ENCODE measurements at regions not wholly inside any gene's neighbourhood (a gene's known extent, or its start where the extent isn't known, plus 50 kb on each side); places are given as distances from the start of the nearest gene placed in this dataset.

DNA sequence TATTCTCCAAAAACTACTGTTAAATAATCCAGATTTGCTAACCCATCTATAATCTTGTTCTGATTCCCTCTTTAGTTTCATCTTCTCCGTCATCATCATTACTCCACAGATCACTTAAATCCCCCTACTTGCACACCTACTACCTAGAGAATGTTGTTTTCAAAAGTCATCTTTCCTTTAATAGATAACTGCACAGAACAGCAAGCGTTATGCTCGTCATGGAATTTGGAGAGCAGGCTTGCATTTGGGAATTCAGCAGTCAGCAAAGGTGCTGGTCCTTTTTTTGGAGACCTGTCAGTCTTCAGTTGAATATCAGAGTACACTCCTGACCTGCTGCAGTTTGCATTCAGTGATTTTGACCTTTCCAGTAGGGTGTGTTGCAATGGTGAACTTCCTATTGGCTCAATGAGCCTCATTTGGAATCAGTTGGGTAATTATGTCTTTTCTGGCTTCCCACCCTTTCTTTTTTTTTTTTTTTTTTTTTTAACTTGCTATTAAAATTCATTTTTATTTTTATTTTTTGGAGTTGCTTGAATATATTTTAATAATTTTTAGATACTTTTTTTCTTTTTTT, 110.6 kb downstream of the HNRNPLL start:
- no peak overlapping the region for H3K27ac ChIP-seq
- WGBS, 2 donors (ENCODE audit: low coverage in 1 of 2), result 88 to 100% methylated on average over 1 to 3 of the region's 3 CpGs
- H3K4me3 ChIP-seq, result no peak overlapping the region
- H3K4me1 ChIP-seq, result peaks cover 0 to 27% (median 4%) of the 10 kb centered on the region in 3 donors
- H3K27me3 ChIP-seq, result no peaks in the 10 kb centered on the region
- no peaks in the 10 kb centered on the region for H3K36me3 ChIP-seq
- H3K9me3 ChIP-seq, result no peaks in the 10 kb centered on the region
- TF ChIP-seq, protein P1, sequence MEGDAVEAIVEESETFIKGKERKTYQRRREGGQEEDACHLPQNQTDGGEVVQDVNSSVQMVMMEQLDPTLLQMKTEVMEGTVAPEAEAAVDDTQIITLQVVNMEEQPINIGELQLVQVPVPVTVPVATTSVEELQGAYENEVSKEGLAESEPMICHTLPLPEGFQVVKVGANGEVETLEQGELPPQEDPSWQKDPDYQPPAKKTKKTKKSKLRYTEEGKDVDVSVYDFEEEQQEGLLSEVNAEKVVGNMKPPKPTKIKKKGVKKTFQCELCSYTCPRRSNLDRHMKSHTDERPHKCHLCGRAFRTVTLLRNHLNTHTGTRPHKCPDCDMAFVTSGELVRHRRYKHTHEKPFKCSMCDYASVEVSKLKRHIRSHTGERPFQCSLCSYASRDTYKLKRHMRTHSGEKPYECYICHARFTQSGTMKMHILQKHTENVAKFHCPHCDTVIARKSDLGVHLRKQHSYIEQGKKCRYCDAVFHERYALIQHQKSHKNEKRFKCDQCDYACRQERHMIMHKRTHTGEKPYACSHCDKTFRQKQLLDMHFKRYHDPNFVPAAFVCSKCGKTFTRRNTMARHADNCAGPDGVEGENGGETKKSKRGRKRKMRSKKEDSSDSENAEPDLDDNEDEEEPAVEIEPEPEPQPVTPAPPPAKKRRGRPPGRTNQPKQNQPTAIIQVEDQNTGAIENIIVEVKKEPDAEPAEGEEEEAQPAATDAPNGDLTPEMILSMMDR (IDR thresholded peaks at IDR 0.05), result no peak
- TF ChIP-seq EP300 (IDR thresholded peaks at IDR 0.05) (no peak), POLR2A (IDR thresholded peaks at IDR 0.05) (no peak), POLR2AphosphoS5 (IDR thresholded peaks at IDR 0.05) (no peak)
- no peak for ATAC-seq

DNA sequence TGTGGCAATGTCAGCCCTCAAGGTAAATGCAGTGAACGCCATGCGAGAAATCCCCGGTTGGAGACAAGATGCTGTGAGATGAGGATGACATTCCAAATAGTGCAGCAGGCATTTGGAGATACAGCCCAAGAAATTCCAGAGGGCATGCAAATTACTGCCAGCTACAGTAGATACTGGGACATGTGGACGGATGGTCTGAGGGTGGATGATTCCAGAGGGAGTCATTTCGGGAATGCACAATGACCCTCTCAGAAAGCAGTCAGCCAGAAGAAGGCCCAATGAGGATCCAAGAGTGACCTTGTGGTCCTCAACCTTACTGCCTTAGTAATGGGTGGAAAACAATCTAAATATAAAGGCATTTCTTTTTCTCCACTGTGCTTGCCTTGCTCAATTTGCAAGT, 111.3 kb downstream of the HNRNPLL start:
- 87 to 93% methylated on average over 5 of the region's 5 CpGs for WGBS, 2 donors (ENCODE audit: low coverage in 1 of 2)

DNA sequence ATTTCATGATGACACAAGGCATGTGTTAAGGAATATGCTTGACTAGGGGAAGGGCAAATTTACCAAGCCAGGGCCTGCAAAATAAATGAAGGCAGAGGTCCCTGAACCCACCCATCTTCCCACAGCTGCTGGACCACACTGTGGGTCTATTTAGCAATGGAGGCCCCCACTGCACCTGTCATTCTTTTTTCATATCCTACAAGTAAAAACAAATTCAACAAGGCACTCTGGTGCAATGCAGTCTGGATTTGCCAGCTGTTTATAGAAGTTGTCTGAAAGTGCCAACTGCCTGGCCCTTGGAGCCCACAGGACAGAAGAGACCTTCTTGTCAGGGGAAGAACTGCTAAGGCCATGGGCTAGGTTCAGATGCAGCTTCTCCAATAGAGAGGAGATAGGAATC, 112.8 kb upstream of the ATL2 start:
- Histone ChIP-seq H3K4me3 (no peak overlapping the region), H3K9me3 (no peaks in the 10 kb centered on the region), H3K36me3 (no peaks in the 10 kb centered on the region), H3K27me3 (no peaks in the 10 kb centered on the region), H3K4me1 (peaks cover 0 to 25% (median 0%) of the 10 kb centered on the region in 3 donors), H3K27ac (no peak overlapping the region)
- ATAC-seq, result no peak
- TF ChIP-seq EP300 (IDR thresholded peaks at IDR 0.05) (no peak), POLR2A (IDR thresholded peaks at IDR 0.05) (no peak), POLR2AphosphoS5 (IDR thresholded peaks at IDR 0.05) (no peak)
- TF ChIP-seq, protein P1 (IDR thresholded peaks at IDR 0.05), result no peak

More for the DNA sequence above, 111.3 kb downstream of the HNRNPLL start:
- Histone ChIP-seq H3K4me3 (no peak overlapping the region), H3K27ac (no peak overlapping the region), H3K4me1 (peaks cover 0 to 24% (median 0%) of the 10 kb centered on the region in 3 donors), H3K27me3 (no peaks in the 10 kb centered on the region), H3K36me3 (no peaks in the 10 kb centered on the region), H3K9me3 (no peaks in the 10 kb centered on the region)
- ATAC-seq, result no peak
- TF ChIP-seq POLR2A (IDR thresholded peaks at IDR 0.05), result no peak
- no peak for TF ChIP-seq EP300 (IDR thresholded peaks at IDR 0.05)
- TF ChIP-seq, protein P1 (IDR thresholded peaks at IDR 0.05), result no peak
- no peak for TF ChIP-seq POLR2AphosphoS5 (IDR thresholded peaks at IDR 0.05)

DNA sequence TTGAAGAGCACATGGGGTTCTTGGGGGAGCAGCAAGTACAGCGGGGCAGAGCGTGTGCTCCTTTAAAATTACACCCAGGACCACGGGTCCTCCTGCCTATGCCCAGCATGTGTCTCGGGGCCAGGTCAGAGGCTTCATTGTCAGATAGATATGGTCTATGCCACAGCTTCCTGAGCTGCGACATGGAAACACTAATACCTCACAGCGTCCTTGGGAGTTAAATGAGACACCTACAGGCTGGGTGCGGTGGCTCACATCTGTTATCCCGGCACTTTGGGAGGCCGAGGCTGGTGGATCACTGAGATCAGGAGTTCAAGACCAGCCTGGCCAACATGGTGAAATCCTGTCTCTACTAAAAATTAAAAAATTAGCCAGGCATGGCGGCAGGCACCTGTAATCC, 110.8 kb upstream of the ATL2 start:
- WGBS, 2 donors (ENCODE audit: low coverage in 1 of 2), result 93 to 100% methylated on average over 1 to 9 of the region's 10 CpGs
- H3K4me3 ChIP-seq, result no peak overlapping the region
- ATAC-seq, result no peak
- H3K27ac ChIP-seq, result no peak overlapping the region
- no peaks in the 10 kb centered on the region for H3K9me3 ChIP-seq
- no peak for TF ChIP-seq EP300 (IDR thresholded peaks at IDR 0.05)
- no peak for TF ChIP-seq POLR2AphosphoS5 (IDR thresholded peaks at IDR 0.05)
- TF ChIP-seq POLR2A (IDR thresholded peaks at IDR 0.05), result no peak
- TF ChIP-seq, protein P1 (IDR thresholded peaks at IDR 0.05), result no peak
- H3K27me3 ChIP-seq, result no peaks in the 10 kb centered on the region
- H3K36me3 ChIP-seq, result no peaks in the 10 kb centered on the region
- peaks cover 0 to 26% (median 0%) of the 10 kb centered on the region in 3 donors for H3K4me1 ChIP-seq

DNA sequence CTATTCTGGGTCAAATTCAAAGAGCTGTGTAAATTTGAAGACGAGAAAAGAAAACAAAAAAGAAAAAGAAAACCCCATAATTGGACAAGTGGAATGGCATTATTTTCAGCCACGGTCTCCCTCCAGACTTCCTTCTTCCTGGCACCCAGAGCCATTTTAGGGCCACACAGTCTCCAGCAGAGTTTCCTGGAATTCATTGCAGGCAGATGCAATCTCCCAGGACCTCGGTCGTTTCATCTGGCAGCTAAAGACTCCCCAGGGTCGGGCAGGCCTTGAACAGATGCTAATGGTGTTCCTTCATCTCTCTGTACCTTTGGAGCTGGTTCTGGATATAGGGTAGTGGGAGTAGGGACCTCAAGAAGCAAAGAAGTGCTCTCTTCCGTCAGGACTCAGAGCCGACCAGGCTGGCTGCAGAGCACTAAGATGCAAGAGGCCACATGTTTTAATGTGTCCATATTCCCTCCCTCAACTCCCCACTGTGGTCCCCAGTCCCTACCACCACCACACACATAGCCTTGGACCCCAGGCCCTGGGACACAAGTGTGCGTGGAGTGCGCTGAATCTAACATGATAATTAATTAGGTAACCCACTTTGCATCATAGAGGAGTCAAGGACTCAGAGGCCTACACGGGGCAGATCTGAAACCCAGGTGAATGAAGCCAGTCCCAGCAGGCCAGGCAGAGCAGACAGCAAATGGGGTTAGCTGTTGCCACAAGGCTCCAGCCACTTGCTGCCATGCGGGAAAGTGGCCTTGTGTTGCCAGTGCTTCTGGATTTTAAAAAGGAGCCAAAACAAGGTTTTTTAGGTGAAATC, 109.3 kb upstream of the ATL2 start:
- H3K9me3 ChIP-seq, result no peaks in the 10 kb centered on the region
- H3K4me1 ChIP-seq, result peaks cover 0 to 26% (median 0%) of the 10 kb centered on the region in 3 donors
- no peak for TF ChIP-seq EP300 (IDR thresholded peaks at IDR 0.05)
- no peak for TF ChIP-seq POLR2AphosphoS5 (IDR thresholded peaks at IDR 0.05)
- no peak for TF ChIP-seq POLR2A (IDR thresholded peaks at IDR 0.05)
- TF ChIP-seq, protein P1 (IDR thresholded peaks at IDR 0.05), result no peak
- 41 to 47% methylated on average over 6 of the region's 11 CpGs for WGBS, 2 donors (ENCODE audit: low coverage in 1 of 2)
- peak overlapping the region in 2 of 4 donors; percentile 3 to 7 for H3K27ac ChIP-seq
- H3K27me3 ChIP-seq, result no peaks in the 10 kb centered on the region
- ATAC-seq, result no peak
- no peak overlapping the region for H3K4me3 ChIP-seq
- peaks cover 0 to 7% of the 10 kb centered on the region in 2 donors for H3K36me3 ChIP-seq

Data from gastroesophageal sphincter (tissue), 4 donors.